UCSD-AML1 (cell line): ENCODE measurements at regions not wholly inside any gene's neighbourhood (a gene's known extent, or its start where the extent isn't known, plus 50 kb on each side); places are given as distances from the start of the nearest gene placed in this dataset.
A peak's percentile ranks its signal among the peaks of the same experiment; 100 is the strongest.

Experiments used
- DNase-seq: peaks from one replicate; lab custom pipeline; 2025; ENCODE audit not compliant: unreplicated experiment; lab: John Stamatoyannopoulos, UW

- DNase-seq: no peak
Observed at GRCh38 chr2:21253311-21254027, 129.7 kb downstream of the TDRD15 start.

- no peak for DNase-seq
Observed at GRCh38 chr2:21254170-21254965, 130.6 kb downstream of the TDRD15 start.

GRCh38 chr2:21256006-21256405, 132.2 kb downstream of the TDRD15 start:
- peak; percentile 29 for DNase-seq

- DNase-seq: no peak
Observed at GRCh38 chr2:21257621-21258020, 133.9 kb downstream of the TDRD15 start.

GRCh38 chr2:21258082-21258481, 134.3 kb downstream of the TDRD15 start:
- DNase-seq: no peak

GRCh38 chr2:21260311-21260710, 136.5 kb downstream of the TDRD15 start:
- no peak for DNase-seq

- no peak for DNase-seq
Observed at GRCh38 chr2:21261591-21261990, 137.8 kb downstream of the TDRD15 start.

GRCh38 chr2:21262426-21262940, 138.7 kb downstream of the TDRD15 start:
- no peak for DNase-seq

GRCh38 chr2:21263622-21264021, 139.9 kb downstream of the TDRD15 start:
- no peak for DNase-seq

GRCh38 chr2:21265752-21266151, 142.0 kb downstream of the TDRD15 start:
- no peak for DNase-seq

- no peak for DNase-seq
Observed at GRCh38 chr2:21267232-21267835, 143.6 kb downstream of the TDRD15 start.

- no peak for DNase-seq
Observed at GRCh38 chr2:21268197-21268877, 144.6 kb downstream of the TDRD15 start.

- DNase-seq: no peak
Observed at GRCh38 chr2:21268878-21269224, 145.1 kb downstream of the TDRD15 start.

GRCh38 chr2:21269382-21269781, 145.6 kb downstream of the TDRD15 start:
- DNase-seq: no peak

- DNase-seq: no peak
Observed at GRCh38 chr2:21270083-21270491, 146.3 kb downstream of the TDRD15 start.

- no peak for DNase-seq
Observed at GRCh38 chr2:21270708-21271122, 146.9 kb downstream of the TDRD15 start.

- no peak for DNase-seq
Observed at GRCh38 chr2:21276163-21276562, 152.4 kb downstream of the TDRD15 start.

GRCh38 chr2:21277068-21278056, 153.6 kb downstream of the TDRD15 start:
- no peak for DNase-seq

GRCh38 chr2:21279525-21279924, 155.8 kb downstream of the TDRD15 start:
- DNase-seq: no peak

GRCh38 chr2:21280793-21281192, 157.0 kb downstream of the TDRD15 start:
- no peak for DNase-seq
